ENCODE measurements at regions not wholly inside any gene's neighbourhood (a gene's known extent, or its start where the extent isn't known, plus 50 kb on each side); places are given as distances from the start of the nearest gene placed in this dataset.

- Histone ChIP-seq H3K27ac (ENCODE audit: low read depth, low read length) (no peak overlapping the region), H3K4me3 (ENCODE audit: low read depth, low read length) (no peak overlapping the region), H3K9me3 (ENCODE audit: control insufficient read depth, insufficient read depth, low read length) (no peaks in the 10 kb centered on the region), H3K27me3 (ENCODE audit: control insufficient read depth, insufficient read depth, low read length) (no peaks in the 10 kb centered on the region)
- no peak for DNase-seq (ENCODE audit: low read depth, low spot score)
- POLR2A ChIA-PET, result no interaction called here
- CTCF ChIA-PET, result no interaction called here
- no peak for TF ChIP-seq CTCF (IDR thresholded peaks at IDR 0.05; ENCODE audit: low read depth, low read length)
Observed at GRCh38 chr3:115348951-115349745, 202.1 kb upstream of the ZBTB20 start.

- DNase-seq (ENCODE audit: low read depth, low spot score), result no peak
- ChIA-PET CTCF (interaction anchor here (0.6 kb wide), 1 partner anchor 130 kb away, joined by 3 read pairs; no protein-coding TSS in a partner anchor), POLR2A (no interaction called here)
- Histone ChIP-seq H3K4me3 (ENCODE audit: low read depth, low read length) (no peak overlapping the region), H3K27me3 (ENCODE audit: control insufficient read depth, insufficient read depth, low read length) (no peaks in the 10 kb centered on the region), H3K9me3 (ENCODE audit: control insufficient read depth, insufficient read depth, low read length) (no peaks in the 10 kb centered on the region), H3K27ac (ENCODE audit: low read depth, low read length) (no peak overlapping the region)
- TF ChIP-seq CTCF (IDR thresholded peaks at IDR 0.05; ENCODE audit: low read depth, low read length), result no peak
Observed at GRCh38 chr3:115350606-115351005, 203.5 kb upstream of the ZBTB20 start.

- Histone ChIP-seq H3K27me3 (ENCODE audit: control insufficient read depth, insufficient read depth, low read length) (no peaks in the 10 kb centered on the region), H3K9me3 (ENCODE audit: control insufficient read depth, insufficient read depth, low read length) (no peaks in the 10 kb centered on the region), H3K27ac (ENCODE audit: low read depth, low read length) (no peak overlapping the region), H3K4me3 (ENCODE audit: low read depth, low read length) (no peak overlapping the region)
- POLR2A ChIA-PET, result no interaction called here
- no peak for TF ChIP-seq CTCF (IDR thresholded peaks at IDR 0.05; ENCODE audit: low read depth, low read length)
- CTCF ChIA-PET, result interaction anchor here (0.6 kb wide), 1 partner anchor 129 kb away, joined by 3 read pairs; no protein-coding TSS in a partner anchor
- no peak for DNase-seq (ENCODE audit: low read depth, low spot score)
Observed at GRCh38 chr3:115351193-115351592, 204.1 kb upstream of the ZBTB20 start.

- no peaks in the 10 kb centered on the region for H3K9me3 ChIP-seq (ENCODE audit: control insufficient read depth, insufficient read depth, low read length)
- H3K4me3 ChIP-seq (ENCODE audit: low read depth, low read length), result no peak overlapping the region
- no peak for TF ChIP-seq CTCF (IDR thresholded peaks at IDR 0.05; ENCODE audit: low read depth, low read length)
- CTCF ChIA-PET, result no interaction called here
- no peak for DNase-seq (ENCODE audit: low read depth, low spot score)
- POLR2A ChIA-PET, result no interaction called here
- no peaks in the 10 kb centered on the region for H3K27me3 ChIP-seq (ENCODE audit: control insufficient read depth, insufficient read depth, low read length)
- no peak overlapping the region for H3K27ac ChIP-seq (ENCODE audit: low read depth, low read length)
Observed at GRCh38 chr3:115354010-115354409, 206.9 kb upstream of the ZBTB20 start.

- Histone ChIP-seq H3K9me3 (ENCODE audit: control insufficient read depth, insufficient read depth, low read length) (no peaks in the 10 kb centered on the region), H3K27me3 (ENCODE audit: control insufficient read depth, insufficient read depth, low read length) (no peaks in the 10 kb centered on the region), H3K4me3 (ENCODE audit: low read depth, low read length) (no peak overlapping the region), H3K27ac (ENCODE audit: low read depth, low read length) (no peak overlapping the region)
- POLR2A ChIA-PET, result no interaction called here
- no peak for TF ChIP-seq CTCF (IDR thresholded peaks at IDR 0.05; ENCODE audit: low read depth, low read length)
- CTCF ChIA-PET, result no interaction called here
- no peak for DNase-seq (ENCODE audit: low read depth, low spot score)
Observed at GRCh38 chr3:115357456-115357855, 210.4 kb upstream of the ZBTB20 start.

All from AG04450 (cell line).